ENCODE measurements at regions not wholly inside any gene's neighbourhood (a gene's known extent, or its start where the extent isn't known, plus 50 kb on each side); places are given as distances from the start of the nearest gene placed in this dataset.

- Histone ChIP-seq H3K4me3 (no peak overlapping the region), H3K27ac (no peak overlapping the region), H3K27me3 (peaks cover 0 to 3% (median 0%) of the 10 kb centered on the region in 9 donors), H3K4me1 (peaks cover 0 to 6% (median 0%) of the 10 kb centered on the region in 12 donors), H3K9me3 (no peaks in the 10 kb centered on the region), H3K36me3 (no peaks in the 10 kb centered on the region)
- intact Hi-C loops (cut with DNase I), result no loop called here
- ATAC-seq, result no peak
- no peak for DNase-seq
- TF ChIP-seq CTCF (IDR thresholded peaks at IDR 0.05) (no peak), POLR2A (IDR thresholded peaks at IDR 0.05) (no peak)
- WGBS, 4 donors, result 47 to 65% (median 60%) methylated on average over 2 of the region's 2 CpGs
Measured at GRCh38 chr11:15558513-15559181, 443.9 kb downstream of the INSC start.

GRCh38 chr11:15560689-15561467 is 446.2 kb downstream of the INSC start:
- WGBS, 4 donors, result 96 to 98% (median 97%) methylated on average over 30 to 52 of the region's 52 CpGs
- DNase-seq (no peak), ATAC-seq (no peak)
- Histone ChIP-seq H3K36me3 (no peaks in the 10 kb centered on the region), H3K4me3 (no peak overlapping the region), H3K27me3 (peaks cover 0 to 3% (median 0%) of the 10 kb centered on the region in 9 donors), H3K27ac (no peak overlapping the region), H3K4me1 (peaks cover 0 to 12% (median 0%) of the 10 kb centered on the region in 12 donors), H3K9me3 (no peaks in the 10 kb centered on the region)
- TF ChIP-seq CTCF (IDR thresholded peaks at IDR 0.05) (no peak), POLR2A (IDR thresholded peaks at IDR 0.05) (no peak)
- intact Hi-C loops (cut with DNase I), result no loop called here

- peaks cover 0 to 15% (median 0%) of the 10 kb centered on the region in 12 donors for H3K4me1 ChIP-seq
- H3K36me3 ChIP-seq, result no peaks in the 10 kb centered on the region
- H3K9me3 ChIP-seq, result no peaks in the 10 kb centered on the region
- DNase-seq (no peak), ATAC-seq (no peak)
- 89 to 95% (median 93%) methylated on average over 4 of the region's 4 CpGs for WGBS, 4 donors
- intact Hi-C loops (cut with DNase I), result no loop called here
- H3K27ac ChIP-seq, result no peak overlapping the region
- no peaks in the 10 kb centered on the region for H3K27me3 ChIP-seq
- TF ChIP-seq POLR2A (IDR thresholded peaks at IDR 0.05) (no peak), CTCF (IDR thresholded peaks at IDR 0.05) (no peak)
- H3K4me3 ChIP-seq, result no peak overlapping the region
Measured at GRCh38 chr11:15562230-15562629, 447.5 kb downstream of the INSC start.

GRCh38 chr11:15563054-15563453 is 448.3 kb downstream of the INSC start:
- intact Hi-C loops (cut with DNase I), result no loop called here

More at GRCh38 chr11:15563054-15563453, 448.3 kb downstream of the INSC start:
- no peaks in the 10 kb centered on the region for H3K36me3 ChIP-seq
- ATAC-seq (no peak), DNase-seq (no peak)
- peaks cover 0 to 15% (median 0%) of the 10 kb centered on the region in 12 donors for H3K4me1 ChIP-seq
- TF ChIP-seq POLR2A (IDR thresholded peaks at IDR 0.05) (no peak), CTCF (IDR thresholded peaks at IDR 0.05) (no peak)
- no peaks in the 10 kb centered on the region for H3K27me3 ChIP-seq
- H3K9me3 ChIP-seq, result no peaks in the 10 kb centered on the region
- H3K27ac ChIP-seq, result no peak overlapping the region
- WGBS, 4 donors, result 45 to 61% (median 47%) methylated on average over 3 of the region's 3 CpGs
- no peak overlapping the region for H3K4me3 ChIP-seq
